Osteocyte (in vitro differentiated cells): ENCODE measurements at regions not wholly inside any gene's neighbourhood (a gene's known extent, or its start where the extent isn't known, plus 50 kb on each side); places are given as distances from the start of the nearest gene placed in this dataset.

ENCODE experiments used
- DNase-seq: peaks from one replicate; pipeline ENCODE4 v3.0.0; 2021; ENCODE audit warnings: mixed read lengths; ENCODE audit not compliant: unreplicated experiment; ENCODE audit errors: extremely low spot score
- H3K27ac Mint-ChIP-seq: one replicate; pipeline ENCODE4 v1.8.0; 2021; ENCODE audit warnings: mild to moderate bottlenecking, mixed read lengths; ENCODE audit not compliant: unreplicated experiment
- H3K27me3 Mint-ChIP-seq: one replicate; pipeline ENCODE4 v1.8.0; 2021; ENCODE audit warnings: mixed read lengths; ENCODE audit not compliant: unreplicated experiment
- H3K36me3 Mint-ChIP-seq: one replicate; pipeline ENCODE4 v1.8.0; 2021; ENCODE audit warnings: mixed read lengths; ENCODE audit not compliant: unreplicated experiment
- H3K4me1 Mint-ChIP-seq: one replicate; pipeline ENCODE4 v1.8.0; 2021; ENCODE audit warnings: mixed read lengths; ENCODE audit not compliant: unreplicated experiment
- H3K4me3 Mint-ChIP-seq: one replicate; pipeline ENCODE4 v1.8.0; 2021; ENCODE audit warnings: mild to moderate bottlenecking, moderate library complexity, mixed read lengths; ENCODE audit not compliant: unreplicated experiment
- H3K9me3 Mint-ChIP-seq: one replicate; pipeline ENCODE4 v1.8.0; 2021; ENCODE audit warnings: mixed read lengths; ENCODE audit not compliant: unreplicated experiment
- TF ChIP-seq, protein P1 (sequence below): fragments of 200-600 bp; sonication (generic); IDR thresholded peaks from 2 replicates; pipeline ENCODE4 v1.5.0; 2021; ENCODE audit warnings: antibody characterized with exemption, mild to moderate bottlenecking, moderate library complexity

DNA sequence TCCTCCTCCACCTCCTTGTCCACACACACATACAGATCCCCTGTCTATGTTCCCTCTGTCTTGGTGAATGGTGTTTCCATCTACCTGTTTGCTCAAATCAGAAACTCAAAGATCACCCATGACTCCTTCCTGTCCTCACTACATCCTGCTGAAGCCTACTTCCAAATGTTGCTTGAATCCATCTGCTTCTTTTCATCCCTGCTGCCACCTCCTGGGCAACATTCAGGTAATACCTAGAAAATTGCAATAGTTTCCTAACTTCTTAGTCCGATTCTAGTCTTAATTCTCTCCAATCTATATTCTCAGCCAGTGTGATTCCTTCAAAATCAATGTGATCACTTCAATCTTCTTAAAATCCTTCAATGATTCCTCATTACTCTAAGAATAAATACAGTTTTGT lies 155.5 kb upstream of the STARD13 start:
- H3K27me3 Mint-ChIP-seq: no peaks in the 10 kb centered on the region
- no peaks in the 10 kb centered on the region for H3K9me3 Mint-ChIP-seq
- no peaks in the 10 kb centered on the region for H3K4me1 Mint-ChIP-seq
- H3K36me3 Mint-ChIP-seq: no peaks in the 10 kb centered on the region
- DNase-seq: no peak
- TF ChIP-seq, protein P1, sequence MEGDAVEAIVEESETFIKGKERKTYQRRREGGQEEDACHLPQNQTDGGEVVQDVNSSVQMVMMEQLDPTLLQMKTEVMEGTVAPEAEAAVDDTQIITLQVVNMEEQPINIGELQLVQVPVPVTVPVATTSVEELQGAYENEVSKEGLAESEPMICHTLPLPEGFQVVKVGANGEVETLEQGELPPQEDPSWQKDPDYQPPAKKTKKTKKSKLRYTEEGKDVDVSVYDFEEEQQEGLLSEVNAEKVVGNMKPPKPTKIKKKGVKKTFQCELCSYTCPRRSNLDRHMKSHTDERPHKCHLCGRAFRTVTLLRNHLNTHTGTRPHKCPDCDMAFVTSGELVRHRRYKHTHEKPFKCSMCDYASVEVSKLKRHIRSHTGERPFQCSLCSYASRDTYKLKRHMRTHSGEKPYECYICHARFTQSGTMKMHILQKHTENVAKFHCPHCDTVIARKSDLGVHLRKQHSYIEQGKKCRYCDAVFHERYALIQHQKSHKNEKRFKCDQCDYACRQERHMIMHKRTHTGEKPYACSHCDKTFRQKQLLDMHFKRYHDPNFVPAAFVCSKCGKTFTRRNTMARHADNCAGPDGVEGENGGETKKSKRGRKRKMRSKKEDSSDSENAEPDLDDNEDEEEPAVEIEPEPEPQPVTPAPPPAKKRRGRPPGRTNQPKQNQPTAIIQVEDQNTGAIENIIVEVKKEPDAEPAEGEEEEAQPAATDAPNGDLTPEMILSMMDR: peak; percentile 31
- no peak overlapping the region for H3K4me3 Mint-ChIP-seq
- H3K27ac Mint-ChIP-seq: no peak overlapping the region

DNA sequence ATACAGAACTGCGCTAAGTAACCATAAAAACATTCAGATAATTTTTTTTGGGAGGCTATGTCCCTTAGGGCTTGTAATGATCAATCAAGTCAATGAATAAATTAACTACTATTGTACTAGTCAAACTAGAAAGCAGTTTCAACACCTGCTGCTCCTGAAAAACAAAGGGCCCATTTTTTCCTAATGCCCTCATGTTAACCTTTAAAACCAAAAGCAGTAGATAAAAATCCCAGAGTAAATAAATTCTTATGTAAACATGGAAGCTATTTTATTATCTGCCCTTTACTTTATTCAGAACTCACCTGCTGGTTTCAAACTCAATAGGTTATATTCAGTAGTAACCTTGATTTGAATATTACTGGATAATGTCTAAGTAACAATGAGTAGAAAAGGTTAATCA lies 159.5 kb upstream of the STARD13 start:
- no peak for DNase-seq
- H3K27ac Mint-ChIP-seq: no peak overlapping the region
- peaks cover 3% of the 10 kb centered on the region for H3K36me3 Mint-ChIP-seq
- H3K4me1 Mint-ChIP-seq: peaks cover 2% of the 10 kb centered on the region
- no peaks in the 10 kb centered on the region for H3K27me3 Mint-ChIP-seq
- TF ChIP-seq, protein P1: no peak
- peaks cover 8% of the 10 kb centered on the region for H3K9me3 Mint-ChIP-seq
- no peak overlapping the region for H3K4me3 Mint-ChIP-seq

DNA sequence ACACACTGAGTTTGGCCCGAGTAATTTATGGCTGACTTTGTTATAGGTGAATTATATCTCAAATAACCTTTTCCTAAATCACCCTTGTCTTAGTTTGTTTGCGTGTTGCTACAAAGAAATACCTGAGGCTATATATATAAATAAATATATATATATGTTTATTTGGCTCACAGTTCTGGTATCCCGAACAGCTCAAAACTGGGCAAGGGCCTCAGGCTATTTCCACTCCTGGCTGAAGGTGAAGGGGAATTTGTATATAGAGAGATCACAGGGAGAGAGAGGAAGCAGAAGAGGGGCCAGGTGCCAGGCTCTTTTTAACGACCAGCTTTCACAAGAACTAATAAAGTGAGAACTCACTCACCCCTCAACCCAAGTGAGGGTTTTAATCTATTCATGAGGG lies 159.9 kb upstream of the STARD13 start:
- Mint-ChIP-seq H3K36me3 (peaks cover 3% of the 10 kb centered on the region), H3K27ac (no peak overlapping the region), H3K4me1 (peaks cover 2% of the 10 kb centered on the region), H3K27me3 (no peaks in the 10 kb centered on the region), H3K4me3 (no peak overlapping the region), H3K9me3 (peaks cover 8% of the 10 kb centered on the region)
- TF ChIP-seq, protein P1: no peak
- DNase-seq: no peak

DNA sequence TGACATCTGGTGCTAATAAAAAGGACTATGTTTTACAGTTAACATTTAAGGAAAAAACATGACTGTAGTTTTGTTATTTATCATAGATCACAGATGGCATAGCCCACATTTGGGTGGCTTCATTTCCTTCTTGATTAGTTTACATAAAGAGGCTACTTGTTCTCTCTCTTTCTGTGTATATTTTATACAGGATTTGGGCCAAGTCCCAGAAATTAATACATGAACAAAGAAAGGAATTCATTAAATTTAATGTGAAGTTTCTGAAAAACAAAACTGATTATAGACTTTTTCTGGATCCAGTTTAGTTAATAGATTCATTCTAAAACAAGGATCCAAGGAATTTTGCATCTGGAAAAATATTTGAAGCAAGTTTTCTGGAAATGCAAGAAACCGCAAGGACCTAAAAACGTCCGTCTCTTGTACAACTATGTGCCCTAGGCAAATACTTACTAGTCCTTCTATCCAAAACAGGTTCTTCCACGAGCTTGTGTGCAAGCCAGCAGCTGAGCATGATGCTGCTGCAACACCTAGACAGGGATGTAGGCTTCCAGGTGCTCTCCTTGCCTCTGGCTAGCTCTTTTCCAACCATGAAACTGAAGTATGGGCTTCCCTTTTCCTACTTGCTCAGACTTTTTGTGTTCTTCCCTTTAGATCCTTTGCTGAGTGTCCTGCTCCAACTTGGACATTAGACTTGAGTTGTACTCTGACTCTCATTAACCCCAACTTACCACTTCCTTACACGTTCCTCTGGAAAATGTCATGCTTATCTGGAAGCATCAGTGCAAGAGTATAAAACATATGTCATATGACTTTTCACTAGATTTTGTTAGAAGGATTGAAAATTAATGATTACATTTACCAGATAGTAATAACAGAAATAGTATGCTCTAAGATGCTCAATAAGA lies 161.5 kb upstream of the STARD13 start:
- no peak for DNase-seq
- TF ChIP-seq, protein P1: no peak
- no peak overlapping the region for H3K27ac Mint-ChIP-seq
- peaks cover 2% of the 10 kb centered on the region for H3K4me1 Mint-ChIP-seq
- peaks cover 8% of the 10 kb centered on the region for H3K9me3 Mint-ChIP-seq
- H3K4me3 Mint-ChIP-seq: no peak overlapping the region
- H3K27me3 Mint-ChIP-seq: no peaks in the 10 kb centered on the region
- peaks cover 3% of the 10 kb centered on the region for H3K36me3 Mint-ChIP-seq

DNA sequence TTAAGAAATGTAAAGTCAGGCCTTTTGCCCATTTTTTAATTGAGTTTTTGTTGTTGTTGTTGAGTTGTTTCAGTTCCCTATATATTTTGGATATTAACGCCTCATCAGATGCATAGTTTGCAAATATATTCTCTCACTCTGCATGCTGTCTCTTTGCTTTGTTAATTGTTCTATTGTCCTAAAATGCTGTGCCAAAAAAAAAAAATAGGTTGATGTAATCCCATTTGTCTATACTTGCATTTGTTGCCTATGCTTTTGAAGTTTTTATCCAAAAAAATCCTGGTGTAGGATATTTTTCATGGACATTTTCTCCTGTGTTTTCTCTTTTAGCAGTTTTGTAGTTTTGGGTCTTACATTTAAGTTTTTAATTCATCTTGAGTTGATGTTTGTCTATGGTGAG lies 163.3 kb upstream of the STARD13 start:
- TF ChIP-seq, protein P1: no peak
- H3K9me3 Mint-ChIP-seq: peaks cover 8% of the 10 kb centered on the region
- no peak overlapping the region for H3K27ac Mint-ChIP-seq
- no peak for DNase-seq
- no peak overlapping the region for H3K4me3 Mint-ChIP-seq
- H3K4me1 Mint-ChIP-seq: peaks cover 15% of the 10 kb centered on the region
- H3K36me3 Mint-ChIP-seq: peaks cover 3% of the 10 kb centered on the region
- H3K27me3 Mint-ChIP-seq: no peaks in the 10 kb centered on the region
